ENCODE measurements at regions not wholly inside any gene's neighbourhood (a gene's known extent, or its start where the extent isn't known, plus 50 kb on each side); places are given as distances from the start of the nearest gene placed in this dataset.

DNA sequence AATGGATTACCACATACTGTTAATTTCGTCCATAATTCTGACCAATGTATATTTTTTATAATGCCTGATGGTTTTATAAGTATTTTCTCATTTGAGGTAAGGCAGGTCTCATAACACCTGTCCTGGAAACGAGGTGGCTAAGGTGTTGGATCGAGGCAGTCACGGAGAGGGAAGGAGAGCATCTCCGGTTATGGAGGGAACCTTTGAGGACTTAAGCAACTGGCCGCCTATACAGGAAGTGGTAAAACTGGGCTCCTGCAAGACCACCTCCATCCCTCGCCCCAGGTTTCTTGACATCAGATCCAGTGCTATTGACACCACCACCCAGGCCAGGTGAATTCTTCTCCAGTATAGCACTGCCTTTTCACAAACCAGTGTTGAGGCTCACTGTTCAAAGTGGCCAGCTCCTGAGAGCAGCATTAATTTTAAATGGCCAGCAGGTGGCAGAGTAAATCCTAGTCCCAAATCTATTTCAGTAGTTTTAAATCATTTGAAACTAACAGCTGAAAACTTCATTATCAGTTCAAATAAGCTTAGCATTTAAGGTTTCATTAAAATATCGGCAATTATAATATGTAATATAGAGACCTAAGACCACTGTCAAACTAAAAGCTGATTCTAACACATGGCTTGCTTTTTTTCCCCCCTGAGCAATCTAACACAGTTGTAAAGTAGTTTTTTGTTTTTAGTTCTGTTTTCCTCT lies 100.8 kb downstream of the PPM1A start:
- peak; percentile 57 for DNase-seq

DNA sequence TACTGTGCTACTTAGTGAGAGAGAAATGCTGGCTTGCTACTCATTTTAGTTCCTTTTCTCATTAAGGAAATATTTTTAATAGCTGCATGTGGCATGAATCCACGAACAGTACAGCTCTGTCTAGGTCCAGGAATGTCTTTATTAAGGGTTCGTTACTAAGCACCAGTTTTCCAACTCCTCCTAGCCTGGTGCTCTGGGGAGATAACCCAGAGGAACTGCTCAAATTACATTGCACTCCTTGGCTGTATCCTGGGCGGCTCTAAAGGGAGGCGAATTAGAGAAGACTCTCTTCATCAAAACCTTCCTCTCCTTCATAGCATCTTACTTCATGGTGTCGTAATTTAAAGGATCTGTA lies 101.3 kb downstream of the PPM1A start:
- DNase-seq: no peak

DNA sequence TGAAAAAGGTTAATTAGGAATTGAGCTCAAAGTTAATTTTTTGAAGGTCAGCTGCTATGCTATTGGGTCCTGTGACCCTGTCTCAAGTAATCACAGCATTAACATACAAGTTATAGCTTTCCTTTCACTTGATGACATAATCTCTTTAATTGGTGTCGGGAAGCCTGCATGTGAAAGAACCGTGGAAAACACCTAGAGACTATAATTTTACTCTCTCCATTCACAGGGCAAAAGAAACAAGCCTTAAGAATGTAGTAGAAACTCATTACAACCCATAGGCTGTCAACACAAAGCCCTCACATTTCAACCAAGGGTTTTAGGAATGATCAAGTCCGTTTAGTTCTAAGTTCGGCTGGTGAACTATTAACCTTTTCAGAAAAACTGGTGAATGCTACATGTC lies 104.4 kb downstream of the PPM1A start:
- DNase-seq: no peak

DNA sequence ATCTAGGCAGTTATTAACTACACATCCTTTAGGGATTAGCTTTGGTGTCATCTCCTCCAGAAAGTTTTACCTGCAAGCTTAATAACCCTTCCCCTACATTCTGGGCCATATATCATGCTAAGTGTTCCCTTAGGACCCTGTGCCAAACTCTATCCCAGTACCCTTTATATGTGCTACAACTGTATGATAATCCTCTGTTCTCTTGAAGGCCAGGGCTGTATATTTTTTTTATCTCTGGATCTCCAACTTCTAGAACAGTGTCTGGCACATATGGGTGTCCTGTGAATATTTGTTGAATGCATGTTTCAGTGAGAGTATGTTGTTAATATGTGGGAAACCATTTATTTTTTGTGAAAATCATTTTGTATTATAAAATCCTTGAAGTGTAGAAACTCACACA lies 106.7 kb downstream of the PPM1A start:
- DNase-seq: no peak

DNA sequence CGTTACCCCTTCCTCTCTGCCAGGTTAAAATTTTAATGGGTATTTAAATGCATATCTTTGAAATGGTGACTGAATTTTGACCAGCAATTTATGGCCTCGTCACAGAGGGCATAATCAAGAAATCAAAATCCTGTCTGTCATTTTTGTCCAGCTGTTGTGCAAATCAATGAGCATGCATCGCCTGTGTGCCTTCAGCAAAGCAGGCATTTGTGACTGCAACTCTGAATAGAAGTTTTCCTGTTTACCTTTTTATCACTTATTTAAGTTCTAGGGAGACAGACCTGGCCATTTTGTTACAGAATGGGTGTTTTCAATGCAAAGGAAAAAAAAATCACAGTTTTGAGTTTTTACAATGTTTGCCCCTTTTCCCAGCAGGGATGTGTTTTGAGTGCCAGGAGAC lies 107.4 kb downstream of the PPM1A start:
- DNase-seq: no peak

DNA sequence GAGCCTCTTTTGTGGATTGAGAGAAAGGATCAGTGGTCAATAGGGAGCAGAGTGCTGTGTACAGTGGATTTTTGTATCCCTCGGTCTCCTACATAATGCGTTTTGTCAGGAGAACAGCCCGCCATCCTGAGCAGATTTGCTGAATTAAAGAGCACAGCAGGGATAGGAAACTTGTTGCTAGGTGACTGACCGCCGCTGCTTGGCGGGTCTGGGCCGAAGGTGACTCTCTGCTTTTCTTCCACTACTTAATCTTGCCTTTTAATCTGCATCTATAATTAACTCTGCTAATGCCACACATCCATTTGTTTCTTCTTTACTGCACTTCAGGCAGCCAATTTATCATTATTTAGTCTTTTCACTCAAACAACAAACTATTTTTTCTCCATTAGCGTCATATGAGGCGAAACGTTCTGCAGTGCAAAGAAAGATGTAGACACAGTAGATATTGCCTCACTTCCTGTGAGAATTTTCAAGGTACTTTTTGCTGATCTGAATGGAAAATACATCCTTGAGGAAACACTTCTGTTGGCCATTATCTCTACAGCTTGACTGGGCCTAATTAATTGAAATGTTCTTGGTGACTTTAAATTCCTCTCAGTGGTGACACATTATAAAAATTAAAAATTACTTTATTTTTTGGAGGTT lies 108.0 kb downstream of the PPM1A start:
- DNase-seq: peak; percentile 83

DNA sequence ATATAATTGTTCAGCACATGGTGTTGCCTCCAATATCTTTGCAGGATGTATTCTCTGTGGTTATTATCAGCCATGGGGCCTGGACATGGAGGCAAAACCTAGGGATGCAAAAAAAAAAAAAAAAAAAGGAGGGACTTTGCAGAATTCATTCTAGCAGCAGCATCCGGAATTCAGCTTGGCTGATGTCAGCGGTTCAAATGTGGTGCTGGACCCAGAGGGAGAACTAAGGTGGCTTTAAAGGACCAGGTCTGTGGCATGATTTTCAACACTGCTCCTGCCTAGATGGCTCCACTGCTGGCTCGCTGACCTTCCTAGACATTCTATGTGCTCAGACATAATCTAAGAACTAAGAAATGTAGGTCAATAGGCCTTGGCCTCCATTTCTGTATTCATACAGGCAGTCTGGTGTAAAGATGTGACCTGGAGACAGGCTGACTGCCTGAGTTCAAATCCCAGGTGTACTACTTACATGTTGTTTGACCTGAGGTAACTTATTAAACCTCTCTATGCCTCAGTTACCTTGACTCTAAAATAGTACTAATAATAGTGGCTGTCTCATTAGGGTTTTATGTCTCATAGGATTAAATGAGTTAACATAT lies 108.6 kb downstream of the PPM1A start:
- peak; percentile 16 for DNase-seq

DNA sequence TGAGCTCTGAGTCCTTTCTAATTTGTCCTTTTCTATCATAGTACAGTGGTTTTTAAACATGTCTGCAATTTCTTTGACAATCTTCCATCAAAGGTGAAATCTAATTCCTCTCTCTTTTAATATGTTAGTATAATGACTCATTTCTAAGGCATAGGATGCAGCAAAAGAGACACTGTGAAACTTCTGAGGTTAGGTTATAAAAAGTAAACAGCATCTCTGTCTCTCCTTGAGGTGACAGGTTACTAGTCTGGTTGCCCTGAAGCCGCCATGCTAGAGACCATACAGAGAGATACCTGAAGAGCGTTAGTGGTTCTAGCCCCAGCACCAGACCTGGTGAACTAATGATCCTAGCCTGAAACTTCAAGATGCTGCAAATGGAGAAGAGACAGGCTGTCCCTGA lies 114.3 kb downstream of the PPM1A start:
- DNase-seq: no peak

DNA sequence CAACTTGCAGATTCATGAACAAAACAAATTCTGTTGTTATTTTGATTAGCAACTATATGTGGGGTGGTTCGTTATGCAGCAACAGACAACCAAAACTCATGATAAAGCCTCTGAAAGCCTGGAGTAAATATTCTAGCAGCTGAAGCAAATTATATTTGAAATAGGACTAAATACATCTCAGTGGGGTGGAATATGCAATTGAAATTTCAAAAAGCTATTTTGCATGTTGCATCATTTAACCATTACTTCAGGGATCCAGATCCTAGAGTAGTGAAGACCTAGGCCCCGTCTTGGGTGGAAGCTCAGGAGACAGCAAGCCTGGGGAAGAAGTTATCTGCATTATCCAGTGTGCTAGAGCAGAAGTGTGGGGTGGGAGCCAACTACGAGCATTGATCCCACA lies 114.7 kb downstream of the PPM1A start:
- DNase-seq: no peak

DNA sequence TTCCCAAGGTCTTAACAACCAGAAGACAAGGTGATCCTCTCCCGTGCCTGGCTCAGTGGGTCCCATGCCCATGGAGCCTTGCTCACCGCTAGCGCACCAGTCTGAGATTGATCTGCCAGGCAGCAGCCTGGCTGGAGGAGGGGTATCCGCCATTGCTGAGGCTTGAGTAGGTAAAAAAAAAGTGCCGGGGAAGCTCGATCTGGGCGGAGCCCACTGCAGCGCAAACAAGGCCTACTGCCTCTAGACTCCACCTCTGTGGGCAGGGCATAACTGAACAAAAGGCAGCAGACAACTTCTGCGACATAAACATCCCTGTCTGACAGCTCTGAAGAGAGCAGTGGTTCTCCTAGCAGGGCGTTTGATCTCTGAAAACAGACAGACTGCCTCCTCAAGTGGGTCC lies 104.0 kb downstream of the C14orf39 start:
- peak; percentile 71 for DNase-seq

All from NCI-H146 (cell line).